AG10803 (cell line): ENCODE measurements at regions not wholly inside any gene's neighbourhood (a gene's known extent, or its start where the extent isn't known, plus 50 kb on each side); places are given as distances from the start of the nearest gene placed in this dataset.

ENCODE experiments used
- DNase-seq: peaks from one replicate; pipeline ENCODE4 v3.0.0; 2010; ENCODE audit warnings: low read depth
- H3K4me3 ChIP-seq: 2 replicates; pipeline ENCODE4 v1.5.1; 2011; ENCODE audit warnings: mild to moderate bottlenecking, low read length, control low read depth
- TF ChIP-seq, protein P1 (sequence below): conservative IDR thresholded peaks from 2 replicates; pipeline ENCODE4 v1.5.1; 2011; ENCODE audit warnings: mild to moderate bottlenecking, low read length, control low read depth, inconsistent platforms

DNA sequence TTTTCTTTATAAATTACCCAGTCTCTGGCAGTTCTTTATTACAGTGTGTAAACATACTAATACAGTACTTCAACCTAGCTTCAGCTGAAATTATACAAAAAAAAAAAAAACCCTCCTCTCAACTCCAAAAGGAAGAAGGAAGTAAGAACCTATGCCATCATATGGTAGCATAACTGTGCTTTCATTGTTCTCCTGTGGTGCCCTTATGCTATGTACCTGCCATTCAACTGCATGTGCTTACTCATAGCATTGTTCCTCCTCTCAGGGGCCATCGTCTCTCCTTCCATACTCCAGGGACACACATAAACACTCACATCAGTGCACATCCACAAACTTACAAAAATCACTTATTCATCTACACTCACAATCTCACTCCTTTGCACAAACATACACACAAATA is 470.1 kb upstream of the HS3ST1 start:
- H3K4me3 ChIP-seq: no peak overlapping the region
- TF ChIP-seq, protein P1, sequence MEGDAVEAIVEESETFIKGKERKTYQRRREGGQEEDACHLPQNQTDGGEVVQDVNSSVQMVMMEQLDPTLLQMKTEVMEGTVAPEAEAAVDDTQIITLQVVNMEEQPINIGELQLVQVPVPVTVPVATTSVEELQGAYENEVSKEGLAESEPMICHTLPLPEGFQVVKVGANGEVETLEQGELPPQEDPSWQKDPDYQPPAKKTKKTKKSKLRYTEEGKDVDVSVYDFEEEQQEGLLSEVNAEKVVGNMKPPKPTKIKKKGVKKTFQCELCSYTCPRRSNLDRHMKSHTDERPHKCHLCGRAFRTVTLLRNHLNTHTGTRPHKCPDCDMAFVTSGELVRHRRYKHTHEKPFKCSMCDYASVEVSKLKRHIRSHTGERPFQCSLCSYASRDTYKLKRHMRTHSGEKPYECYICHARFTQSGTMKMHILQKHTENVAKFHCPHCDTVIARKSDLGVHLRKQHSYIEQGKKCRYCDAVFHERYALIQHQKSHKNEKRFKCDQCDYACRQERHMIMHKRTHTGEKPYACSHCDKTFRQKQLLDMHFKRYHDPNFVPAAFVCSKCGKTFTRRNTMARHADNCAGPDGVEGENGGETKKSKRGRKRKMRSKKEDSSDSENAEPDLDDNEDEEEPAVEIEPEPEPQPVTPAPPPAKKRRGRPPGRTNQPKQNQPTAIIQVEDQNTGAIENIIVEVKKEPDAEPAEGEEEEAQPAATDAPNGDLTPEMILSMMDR: no peak
- DNase-seq: no peak

DNA sequence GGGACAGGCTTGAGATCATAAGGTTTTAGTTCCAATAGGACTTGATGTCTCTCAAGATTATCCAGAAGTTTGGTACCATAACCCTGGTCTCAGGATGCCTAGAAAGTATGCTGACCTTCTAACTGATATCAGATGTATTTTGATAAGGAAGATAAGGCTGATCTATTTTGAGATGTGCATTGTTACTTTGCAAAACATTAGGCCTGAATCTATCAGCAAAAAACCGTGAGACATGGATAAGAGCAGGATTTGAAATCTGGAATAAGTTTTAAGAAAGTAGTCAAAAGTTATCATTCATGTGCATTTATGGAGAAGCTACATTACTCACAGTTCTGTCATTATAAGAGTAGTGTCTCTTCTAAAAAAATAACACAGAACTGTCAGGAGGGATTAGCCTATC is 467.1 kb upstream of the HS3ST1 start:
- no peak for DNase-seq
- no peak overlapping the region for H3K4me3 ChIP-seq
- TF ChIP-seq, protein P1: no peak

DNA sequence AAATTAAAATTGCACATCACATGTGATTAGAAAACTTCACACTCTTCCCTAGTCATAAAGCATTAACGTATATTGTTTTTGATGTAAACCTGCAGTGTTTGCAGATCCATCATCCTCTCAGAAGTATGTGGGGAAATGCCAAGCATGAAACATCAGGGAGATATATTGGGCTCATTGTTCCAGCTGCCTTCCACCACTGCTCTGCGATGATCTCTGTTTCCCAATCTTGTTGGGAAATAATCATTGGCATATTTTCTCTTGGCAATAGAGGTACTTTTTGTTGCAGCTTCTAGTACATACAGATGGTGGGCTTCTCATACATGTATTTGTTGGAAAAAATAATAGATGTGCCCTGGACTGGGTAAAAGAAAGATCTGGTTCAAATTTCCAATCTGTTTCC is 466.3 kb upstream of the HS3ST1 start:
- no peak overlapping the region for H3K4me3 ChIP-seq
- no peak for DNase-seq
- TF ChIP-seq, protein P1: no peak

DNA sequence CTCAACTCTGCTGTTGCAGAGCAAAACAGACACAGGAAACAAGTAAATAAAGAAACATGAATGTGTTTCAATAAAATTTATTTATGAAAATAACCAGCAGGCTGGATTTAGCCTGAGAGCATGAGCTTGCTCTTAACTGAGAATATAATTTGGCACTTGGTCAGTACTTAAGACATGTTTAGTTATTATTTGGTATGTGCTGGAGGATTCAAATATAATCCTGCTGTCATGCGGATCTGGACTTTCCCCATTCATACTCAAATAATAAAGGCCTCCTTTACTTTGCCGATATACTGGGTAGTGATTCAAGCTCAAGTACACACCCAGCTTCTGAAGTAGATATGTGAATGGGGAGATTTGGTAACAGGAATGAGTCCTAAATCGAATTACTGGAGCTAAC is 465.5 kb upstream of the HS3ST1 start:
- DNase-seq: no peak
- TF ChIP-seq, protein P1: no peak
- H3K4me3 ChIP-seq: no peak overlapping the region

DNA sequence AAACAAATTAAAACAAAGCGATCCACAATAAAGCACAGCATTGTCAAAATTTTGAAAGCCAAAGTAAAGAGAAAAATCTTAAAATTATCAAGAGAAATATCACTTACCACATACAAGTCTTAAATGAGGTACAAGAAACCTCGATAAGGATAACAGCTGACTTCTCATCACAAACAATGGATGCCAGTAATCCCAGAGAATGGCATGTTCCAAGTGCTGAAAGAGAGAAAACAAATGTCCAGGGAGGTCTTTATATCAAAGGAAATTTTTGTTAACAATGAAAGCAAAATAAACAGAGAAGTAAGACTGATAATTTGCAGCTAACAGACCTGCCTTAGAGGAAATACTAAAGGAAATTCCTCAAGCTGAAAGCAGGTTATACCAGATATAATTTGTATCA is 460.4 kb upstream of the HS3ST1 start:
- TF ChIP-seq, protein P1: no peak
- H3K4me3 ChIP-seq: no peak overlapping the region
- DNase-seq: no peak

DNA sequence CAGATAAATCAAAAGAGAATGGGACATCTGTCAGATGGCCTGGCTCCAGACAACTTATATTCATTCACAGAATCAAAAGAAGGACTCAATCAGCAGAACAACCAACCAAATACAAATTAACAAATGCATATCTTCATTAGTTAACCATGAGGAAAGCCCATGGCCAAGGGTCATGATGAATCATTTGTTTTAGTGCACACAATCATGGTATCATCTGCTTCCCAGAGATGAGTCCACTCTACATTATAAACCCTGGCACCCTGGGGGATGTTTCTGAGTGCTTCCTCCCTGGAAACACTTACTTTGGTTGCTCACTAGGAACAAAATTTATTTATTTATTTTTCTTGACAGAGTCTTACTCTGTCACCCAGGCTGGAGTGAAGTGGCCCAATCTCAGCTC is 453.3 kb upstream of the HS3ST1 start:
- TF ChIP-seq, protein P1: no peak
- no peak for DNase-seq
- no peak overlapping the region for H3K4me3 ChIP-seq

DNA sequence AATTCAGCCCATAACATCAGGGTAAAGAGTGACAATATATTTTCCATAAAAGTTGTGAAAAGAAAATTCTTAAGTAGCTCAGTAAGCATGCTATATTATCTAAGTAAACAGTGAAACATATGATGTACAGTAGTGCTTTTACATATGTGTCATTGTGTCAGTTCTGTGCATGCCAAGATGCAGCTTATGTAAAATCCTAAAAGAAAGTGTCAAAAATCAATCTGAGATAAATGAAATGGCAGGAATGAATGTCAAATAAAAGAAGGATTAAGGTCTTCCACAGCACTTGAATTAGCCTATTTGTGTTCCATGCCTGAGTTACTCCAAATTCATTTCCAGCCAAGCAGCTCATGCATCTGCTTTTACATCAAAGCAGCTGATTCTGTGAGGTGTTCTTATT is 452.7 kb upstream of the HS3ST1 start:
- no peak overlapping the region for H3K4me3 ChIP-seq
- TF ChIP-seq, protein P1: no peak
- no peak for DNase-seq
